ENCODE measurements at regions not wholly inside any gene's neighbourhood (a gene's known extent, or its start where the extent isn't known, plus 50 kb on each side); places are given as distances from the start of the nearest gene placed in this dataset.

- no peak for DNase-seq (ENCODE audit: low read depth, low spot score)
These were observed 87.0 kb downstream of the CD164 start for GRCh38 chr6:109295109-109295773.

- DNase-seq (ENCODE audit: low read depth, low spot score): no peak
These were observed 89.2 kb downstream of the CD164 start for GRCh38 chr6:109292983-109293586.

- no peak for DNase-seq (ENCODE audit: low read depth, low spot score)
These were observed 89.8 kb downstream of the CD164 start for GRCh38 chr6:109292420-109292819.

- DNase-seq (ENCODE audit: low read depth, low spot score): no peak
These were observed 90.4 kb downstream of the CD164 start for GRCh38 chr6:109291902-109292301.

- no peak for DNase-seq (ENCODE audit: low read depth, low spot score)
These were observed 91.9 kb downstream of the CD164 start for GRCh38 chr6:109290143-109290931.

GRCh38 chr6:109285366-109285765, 96.9 kb downstream of the CD164 start:
- no peak for DNase-seq (ENCODE audit: low read depth, low spot score)

GRCh38 chr6:109284675-109285074, 97.6 kb downstream of the CD164 start:
- no peak for DNase-seq (ENCODE audit: low read depth, low spot score)

GRCh38 chr6:109282756-109283155, 99.5 kb downstream of the CD164 start:
- no peak for DNase-seq (ENCODE audit: low read depth, low spot score)

- no peak for DNase-seq (ENCODE audit: low read depth, low spot score)
These were observed 102.6 kb downstream of the CD164 start for GRCh38 chr6:109279628-109280027.

GRCh38 chr6:109271622-109272021, 110.6 kb downstream of the CD164 start:
- no peak for DNase-seq (ENCODE audit: low read depth, low spot score)

GRCh38 chr6:109269953-109270517, 112.2 kb downstream of the CD164 start:
- no peak for DNase-seq (ENCODE audit: low read depth, low spot score)

GRCh38 chr6:109269057-109269456, 113.2 kb downstream of the CD164 start:
- no peak for DNase-seq (ENCODE audit: low read depth, low spot score)

- no peak for DNase-seq (ENCODE audit: low read depth, low spot score)
These were observed 116.7 kb downstream of the CD164 start for GRCh38 chr6:109265530-109265929.

- no peak for DNase-seq (ENCODE audit: low read depth, low spot score)
These were observed 118.2 kb downstream of the CD164 start for GRCh38 chr6:109263873-109264700.

GRCh38 chr6:109262261-109262660, 120.0 kb downstream of the CD164 start:
- DNase-seq (ENCODE audit: low read depth, low spot score): no peak

- no peak for DNase-seq (ENCODE audit: low read depth, low spot score)
These were observed 120.5 kb downstream of the CD164 start for GRCh38 chr6:109261811-109262210.

GRCh38 chr6:109260701-109261100, 121.6 kb downstream of the CD164 start:
- DNase-seq (ENCODE audit: low read depth, low spot score): no peak

- DNase-seq (ENCODE audit: low read depth, low spot score): no peak
These were observed 122.1 kb downstream of the CD164 start for GRCh38 chr6:109260126-109260525.

GRCh38 chr6:109258129-109258528, 124.1 kb downstream of the CD164 start:
- no peak for DNase-seq (ENCODE audit: low read depth, low spot score)

- no peak for DNase-seq (ENCODE audit: low read depth, low spot score)
These were observed 124.8 kb downstream of the CD164 start for GRCh38 chr6:109257494-109257893.

- no peak for DNase-seq (ENCODE audit: low read depth, low spot score)
These were observed 126.2 kb downstream of the CD164 start for GRCh38 chr6:109255946-109256640.

Data from smooth muscle cell of the brain vasculature (primary cell).